Calu3 (cell line): ENCODE measurements at regions not wholly inside any gene's neighbourhood (a gene's known extent, or its start where the extent isn't known, plus 50 kb on each side); places are given as distances from the start of the nearest gene placed in this dataset.

ENCODE experiments used
- BruUV-seq: library from RNA; stranded (reverse); fragments of 400-500 nt; replicated peaks from 2 replicates; lab custom pipeline; 2021; lab: Mats Ljungman, UMichigan
- CTCF ChIA-PET: fragments of 300-600 bp; sonication (Branson Sonifier 250); formaldehyde crosslinking; loops from one replicate; lab custom pipeline; 2022; ENCODE audit warnings: antibody characterized with exemption; lab: Charles Lee
- DNase-seq: peaks from one replicate; pipeline ENCODE4 v3.0.0; 2022
- H3K27ac Mint-ChIP-seq: one replicate; pipeline ENCODE4 v1.8.0; 2022; ENCODE audit warnings: mixed read lengths; ENCODE audit not compliant: unreplicated experiment
- H3K27me3 Mint-ChIP-seq: one replicate; pipeline ENCODE4 v1.8.0; 2022; ENCODE audit warnings: mixed read lengths; ENCODE audit not compliant: unreplicated experiment
- H3K36me3 Mint-ChIP-seq: one replicate; pipeline ENCODE4 v1.8.0; 2022; ENCODE audit warnings: mild to moderate bottlenecking, moderate library complexity, mixed read lengths; ENCODE audit not compliant: insufficient read depth, unreplicated experiment
- H3K4me1 Mint-ChIP-seq: one replicate; pipeline ENCODE4 v1.8.0; 2022; ENCODE audit warnings: mild to moderate bottlenecking, low read depth, mixed read lengths; ENCODE audit not compliant: unreplicated experiment
- H3K4me3 Mint-ChIP-seq: one replicate; pipeline ENCODE4 v1.8.0; 2022; ENCODE audit warnings: mild to moderate bottlenecking, low read depth, moderate library complexity, mixed read lengths; ENCODE audit not compliant: unreplicated experiment
- H3K9me3 Mint-ChIP-seq: one replicate; pipeline ENCODE4 v1.8.0; 2022; ENCODE audit warnings: low read depth, mixed read lengths; ENCODE audit not compliant: unreplicated experiment
- intact Hi-C: fragments of 100-400 bp; cut with micrococcal nuclease; formaldehyde crosslinking; loops from one replicate; pipeline ENCODE4 v1.10.0; 2022; ENCODE audit not compliant: unreplicated experiment
- TF ChIP-seq, protein P1 (sequence below): fragments of 200-600 bp; IDR thresholded peaks from one replicate; pipeline ENCODE4 v1.8.0; 2022; ENCODE audit warnings: antibody characterized with exemption; ENCODE audit not compliant: unreplicated experiment

- no TSS peak for BruUV-seq
- TF ChIP-seq, protein P1, sequence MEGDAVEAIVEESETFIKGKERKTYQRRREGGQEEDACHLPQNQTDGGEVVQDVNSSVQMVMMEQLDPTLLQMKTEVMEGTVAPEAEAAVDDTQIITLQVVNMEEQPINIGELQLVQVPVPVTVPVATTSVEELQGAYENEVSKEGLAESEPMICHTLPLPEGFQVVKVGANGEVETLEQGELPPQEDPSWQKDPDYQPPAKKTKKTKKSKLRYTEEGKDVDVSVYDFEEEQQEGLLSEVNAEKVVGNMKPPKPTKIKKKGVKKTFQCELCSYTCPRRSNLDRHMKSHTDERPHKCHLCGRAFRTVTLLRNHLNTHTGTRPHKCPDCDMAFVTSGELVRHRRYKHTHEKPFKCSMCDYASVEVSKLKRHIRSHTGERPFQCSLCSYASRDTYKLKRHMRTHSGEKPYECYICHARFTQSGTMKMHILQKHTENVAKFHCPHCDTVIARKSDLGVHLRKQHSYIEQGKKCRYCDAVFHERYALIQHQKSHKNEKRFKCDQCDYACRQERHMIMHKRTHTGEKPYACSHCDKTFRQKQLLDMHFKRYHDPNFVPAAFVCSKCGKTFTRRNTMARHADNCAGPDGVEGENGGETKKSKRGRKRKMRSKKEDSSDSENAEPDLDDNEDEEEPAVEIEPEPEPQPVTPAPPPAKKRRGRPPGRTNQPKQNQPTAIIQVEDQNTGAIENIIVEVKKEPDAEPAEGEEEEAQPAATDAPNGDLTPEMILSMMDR, result no peak
- Mint-ChIP-seq H3K4me1 (no peaks in the 10 kb centered on the region), H3K36me3 (no peaks in the 10 kb centered on the region), H3K27ac (no peak overlapping the region), H3K9me3 (no peaks in the 10 kb centered on the region), H3K27me3 (peaks cover 92% of the 10 kb centered on the region), H3K4me3 (no peak overlapping the region)
- intact Hi-C loops, result no loop called here
- no peak for DNase-seq
- CTCF ChIA-PET, result no interaction called here
These were observed 74.9 kb downstream of the KCTD15 start for GRCh38 chr19:33871605-33872004.

DNA sequence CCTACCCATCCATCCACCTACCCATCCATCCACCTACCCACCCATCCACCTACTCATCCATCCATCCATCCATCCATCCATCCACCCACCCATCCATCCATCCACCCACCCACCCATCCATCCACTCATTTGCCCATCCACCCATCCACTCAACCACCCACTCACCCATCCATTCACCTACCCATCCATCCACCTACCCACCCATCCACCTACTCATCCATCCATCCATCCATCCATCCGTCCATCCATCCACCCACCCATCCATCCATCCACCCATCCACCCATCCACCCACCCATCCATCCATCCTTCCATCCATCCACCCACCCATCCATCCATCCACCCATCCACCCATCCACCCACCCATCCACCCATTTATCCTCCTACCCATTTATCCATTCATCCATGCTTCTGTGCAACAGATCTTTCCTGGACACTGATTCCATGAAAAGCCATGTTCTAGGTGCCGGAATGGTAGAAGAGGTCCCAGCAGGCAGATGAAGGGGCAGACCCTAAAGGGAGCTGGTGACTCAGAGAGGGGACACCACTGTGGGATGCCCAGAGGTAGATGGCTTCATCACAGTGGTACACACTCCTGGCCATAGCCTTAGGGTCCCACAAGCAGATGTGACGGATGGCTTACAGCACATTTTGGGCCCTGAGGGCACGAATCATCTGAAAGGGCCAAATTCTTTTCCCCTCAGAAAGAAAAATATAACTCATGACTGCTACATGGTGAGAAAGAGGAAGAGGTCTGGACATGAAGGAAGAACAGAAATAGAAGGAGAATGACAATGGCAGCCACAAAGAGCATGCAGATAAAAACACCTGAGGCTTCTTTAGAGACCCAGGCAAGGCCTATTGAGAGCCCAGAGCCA is 76.0 kb downstream of the KCTD15 start:
- Mint-ChIP-seq H3K4me1 (no peaks in the 10 kb centered on the region), H3K36me3 (no peaks in the 10 kb centered on the region), H3K4me3 (no peak overlapping the region), H3K27me3 (peaks cover 94% of the 10 kb centered on the region), H3K9me3 (no peaks in the 10 kb centered on the region), H3K27ac (no peak overlapping the region)
- no peak for DNase-seq
- TF ChIP-seq, protein P1, result no peak
- intact Hi-C loops, result no loop called here
- no TSS peak for BruUV-seq
- CTCF ChIA-PET, result interaction anchor here (0.6 kb wide), 1 partner anchor 1417 kb away, joined by 4 read pairs; no protein-coding TSS in a partner anchor

DNA sequence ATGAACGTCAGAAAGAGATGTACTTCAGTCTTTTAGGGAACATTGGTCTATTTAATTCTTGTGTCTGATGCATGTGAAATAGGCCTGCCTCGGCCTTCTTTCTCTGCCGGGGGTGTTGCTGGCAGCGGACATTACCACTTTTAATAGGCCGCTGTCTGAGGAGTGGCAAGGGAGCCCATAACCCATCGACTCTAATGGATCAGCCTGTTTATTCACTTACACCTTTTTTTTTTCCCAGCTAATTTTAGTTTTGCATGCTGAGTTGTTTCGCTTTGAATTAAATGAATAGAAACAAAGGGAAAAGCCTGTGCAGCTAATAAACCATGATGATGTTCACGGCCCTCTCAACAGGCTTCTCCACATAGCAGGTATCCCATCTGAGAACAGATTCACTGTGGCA is 78.4 kb downstream of the KCTD15 start:
- CTCF ChIA-PET, result no interaction called here
- Mint-ChIP-seq H3K27me3 (peaks cover 82% of the 10 kb centered on the region), H3K9me3 (no peaks in the 10 kb centered on the region), H3K27ac (no peak overlapping the region), H3K4me1 (no peaks in the 10 kb centered on the region), H3K4me3 (no peak overlapping the region), H3K36me3 (no peaks in the 10 kb centered on the region)
- intact Hi-C loops, result no loop called here
- TF ChIP-seq, protein P1, result no peak
- DNase-seq, result no peak
- BruUV-seq, result no TSS peak

GRCh38 chr19:33876192-33876591 is 79.5 kb downstream of the KCTD15 start:
- Mint-ChIP-seq H3K4me3 (no peak overlapping the region), H3K9me3 (no peaks in the 10 kb centered on the region), H3K36me3 (no peaks in the 10 kb centered on the region), H3K4me1 (no peaks in the 10 kb centered on the region), H3K27me3 (peaks cover 71% of the 10 kb centered on the region), H3K27ac (no peak overlapping the region)
- DNase-seq, result no peak
- no TSS peak for BruUV-seq
- CTCF ChIA-PET, result interaction anchor here (0.6 to 0.7 kb wide), 3 partner anchors 36 to 1108 kb away, joined by 4 to 7 read pairs (median 4); no protein-coding TSS in a partner anchor
- TF ChIP-seq, protein P1, result no peak
- intact Hi-C loops, result no loop called here
